ENCODE measurements at regions not wholly inside any gene's neighbourhood (a gene's known extent, or its start where the extent isn't known, plus 50 kb on each side); places are given as distances from the start of the nearest gene placed in this dataset.

GRCh38 chr12:126212824-126213223, 1147.6 kb downstream of the AACS start:
- TF ChIP-seq CTCF (IDR thresholded peaks at IDR 0.05; ENCODE audit: low read depth, low read length) (no peak), POLR2A (IDR thresholded peaks at IDR 0.05; ENCODE audit: extremely low read depth, insufficient read length) (no peak), MAX (IDR thresholded peaks at IDR 0.05; ENCODE audit: low read depth, low read length) (no peak)
